ENCODE measurements at regions not wholly inside any gene's neighbourhood (a gene's known extent, or its start where the extent isn't known, plus 50 kb on each side); places are given as distances from the start of the nearest gene placed in this dataset.

- H3K4me1 ChIP-seq (ENCODE audit: control insufficient read depth, insufficient read depth, low read depth, low read length) = no peaks in the 10 kb centered on the region
- no peak overlapping the region for H4K8ac ChIP-seq (ENCODE audit: low read length)
- no peak overlapping the region for H3K23ac ChIP-seq (ENCODE audit: low read length in 2 of 2)
- no peaks in the 10 kb centered on the region for H3K36me3 ChIP-seq (ENCODE audit: control insufficient read depth in 1 of 2, insufficient read depth in 2 of 2, low read depth in 1 of 2, low read length in 2 of 2)
- no peak overlapping the region for H2AK5ac ChIP-seq (ENCODE audit: low read length, severe bottlenecking)
- no peak overlapping the region for H2BK120ac ChIP-seq (ENCODE audit: low read depth, low read length)
- DNase-seq = no peak
- no peak overlapping the region for H2BK15ac ChIP-seq (ENCODE audit: low read depth, poor library complexity, severe bottlenecking)
- 87% methylated on average over 3 of the region's 4 CpGs for WGBS
- no peak overlapping the region for H2BK12ac ChIP-seq (ENCODE audit: low read length in 2 of 2)
- no peak overlapping the region for H2BK5ac ChIP-seq (ENCODE audit: low read depth, low read length, poor library complexity, severe bottlenecking)
- H3K4me2 ChIP-seq (ENCODE audit: low read length, poor library complexity, severe bottlenecking) = no peak overlapping the region
- H2AFZ ChIP-seq (ENCODE audit: low read depth, low read length) = no peak overlapping the region
- H3K18ac ChIP-seq (ENCODE audit: low read depth in 1 of 2, low read length in 2 of 2) = no peak overlapping the region
- H3K79me1 ChIP-seq (replicated peaks; ENCODE audit: low read length, poor library complexity, severe bottlenecking) = no peaks in the 10 kb centered on the region
- no peak overlapping the region for H3K4ac ChIP-seq (ENCODE audit: low read depth in 1 of 2, low read length in 2 of 2)
- no peak overlapping the region for H3K27ac ChIP-seq (ENCODE audit: low read length, poor library complexity, severe bottlenecking)
- no peak overlapping the region for H3K14ac ChIP-seq (ENCODE audit: low read length in 2 of 2)
- H3K9me3 ChIP-seq (ENCODE audit: control insufficient read depth, low read length) = no peaks in the 10 kb centered on the region
- H3K4me3 ChIP-seq (ENCODE audit: insufficient read depth in 1 of 2, low read depth in 1 of 2, low read length in 2 of 2) = no peak overlapping the region
- H4K91ac ChIP-seq (ENCODE audit: low read length) = no peak overlapping the region
- no peaks in the 10 kb centered on the region for H3K27me3 ChIP-seq (ENCODE audit: control insufficient read depth in 1 of 2, insufficient read depth in 1 of 2, low read length in 2 of 2)
- H3K9ac ChIP-seq (ENCODE audit: low read length) = no peak overlapping the region
Observed at GRCh38 chr18:40789286-40789685, 1165.7 kb upstream of the PIK3C3 start.

GRCh38 chr18:40782453-40783130, 1172.4 kb upstream of the PIK3C3 start:
- Histone ChIP-seq H3K14ac (ENCODE audit: low read length in 2 of 2) (no peak overlapping the region), H3K4me1 (ENCODE audit: control insufficient read depth, insufficient read depth, low read depth, low read length) (no peaks in the 10 kb centered on the region), H3K9me3 (ENCODE audit: control insufficient read depth, low read length) (peaks cover 6% of the 10 kb centered on the region), H3K36me3 (ENCODE audit: control insufficient read depth in 1 of 2, insufficient read depth in 2 of 2, low read depth in 1 of 2, low read length in 2 of 2) (no peaks in the 10 kb centered on the region), H2BK12ac (ENCODE audit: low read length in 2 of 2) (no peak overlapping the region), H2BK15ac (ENCODE audit: low read depth, poor library complexity, severe bottlenecking) (no peak overlapping the region), H2BK120ac (ENCODE audit: low read depth, low read length) (no peak overlapping the region), H2AK5ac (ENCODE audit: low read length, severe bottlenecking) (no peak overlapping the region), H3K79me1 (replicated peaks; ENCODE audit: low read length, poor library complexity, severe bottlenecking) (no peaks in the 10 kb centered on the region), H3K4ac (ENCODE audit: low read depth in 1 of 2, low read length in 2 of 2) (no peak overlapping the region), H3K9ac (ENCODE audit: low read length) (no peak overlapping the region), H3K4me2 (ENCODE audit: low read length, poor library complexity, severe bottlenecking) (no peak overlapping the region), H2AFZ (ENCODE audit: low read depth, low read length) (no peak overlapping the region), H4K8ac (ENCODE audit: low read length) (no peak overlapping the region), H3K18ac (ENCODE audit: low read depth in 1 of 2, low read length in 2 of 2) (no peak overlapping the region), H3K27ac (ENCODE audit: low read length, poor library complexity, severe bottlenecking) (no peak overlapping the region), H2BK5ac (ENCODE audit: low read depth, low read length, poor library complexity, severe bottlenecking) (no peak overlapping the region), H4K91ac (ENCODE audit: low read length) (no peak overlapping the region), H3K27me3 (ENCODE audit: control insufficient read depth in 1 of 2, insufficient read depth in 1 of 2, low read length in 2 of 2) (no peaks in the 10 kb centered on the region), H3K4me3 (ENCODE audit: insufficient read depth in 1 of 2, low read depth in 1 of 2, low read length in 2 of 2) (no peak overlapping the region), H3K23ac (ENCODE audit: low read length in 2 of 2) (no peak overlapping the region)
- DNase-seq = peak; percentile 3
- 82% methylated on average over 2 of the region's 3 CpGs for WGBS

DNA sequence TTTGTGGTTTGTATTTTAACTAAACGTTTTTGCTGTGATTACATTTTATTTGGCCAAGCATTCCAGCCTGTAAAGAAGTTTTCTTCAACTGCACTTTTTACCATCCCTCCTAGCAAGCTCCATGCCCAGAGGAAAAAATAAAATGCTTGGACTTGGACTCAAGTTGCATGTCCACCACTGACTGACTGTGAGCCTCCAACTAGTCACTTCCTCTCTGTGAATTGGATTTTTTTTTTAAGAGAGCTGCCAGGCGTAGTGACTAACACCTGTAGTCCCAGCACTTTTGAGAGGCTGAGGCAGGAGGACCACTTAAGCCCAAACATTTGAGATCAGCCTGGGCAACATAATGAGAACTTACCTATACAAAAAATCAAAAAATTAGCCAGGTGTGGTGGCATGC, 1185.2 kb upstream of the PIK3C3 start:
- Histone ChIP-seq H3K27ac (ENCODE audit: low read length, poor library complexity, severe bottlenecking) (no peak overlapping the region), H3K14ac (ENCODE audit: low read length in 2 of 2) (no peak overlapping the region), H3K27me3 (ENCODE audit: control insufficient read depth in 1 of 2, insufficient read depth in 1 of 2, low read length in 2 of 2) (no peaks in the 10 kb centered on the region), H3K4ac (ENCODE audit: low read depth in 1 of 2, low read length in 2 of 2) (no peak overlapping the region), H3K23ac (ENCODE audit: low read length in 2 of 2) (no peak overlapping the region), H2BK5ac (ENCODE audit: low read depth, low read length, poor library complexity, severe bottlenecking) (no peak overlapping the region), H2AFZ (ENCODE audit: low read depth, low read length) (no peak overlapping the region), H3K36me3 (ENCODE audit: control insufficient read depth in 1 of 2, insufficient read depth in 2 of 2, low read depth in 1 of 2, low read length in 2 of 2) (no peaks in the 10 kb centered on the region), H3K79me1 (replicated peaks; ENCODE audit: low read length, poor library complexity, severe bottlenecking) (no peaks in the 10 kb centered on the region), H3K9me3 (ENCODE audit: control insufficient read depth, low read length) (peaks cover 10% of the 10 kb centered on the region), H2AK5ac (ENCODE audit: low read length, severe bottlenecking) (no peak overlapping the region), H2BK120ac (ENCODE audit: low read depth, low read length) (no peak overlapping the region), H3K4me2 (ENCODE audit: low read length, poor library complexity, severe bottlenecking) (no peak overlapping the region), H4K91ac (ENCODE audit: low read length) (no peak overlapping the region), H4K8ac (ENCODE audit: low read length) (no peak overlapping the region), H3K9ac (ENCODE audit: low read length) (no peak overlapping the region), H2BK12ac (ENCODE audit: low read length in 2 of 2) (no peak overlapping the region), H3K18ac (ENCODE audit: low read depth in 1 of 2, low read length in 2 of 2) (no peak overlapping the region), H3K4me1 (ENCODE audit: control insufficient read depth, insufficient read depth, low read depth, low read length) (no peaks in the 10 kb centered on the region), H2BK15ac (ENCODE audit: low read depth, poor library complexity, severe bottlenecking) (no peak overlapping the region), H3K4me3 (ENCODE audit: insufficient read depth in 1 of 2, low read depth in 1 of 2, low read length in 2 of 2) (no peak overlapping the region)
- no peak for DNase-seq
- 82% methylated on average over 2 of the region's 2 CpGs for WGBS

DNA sequence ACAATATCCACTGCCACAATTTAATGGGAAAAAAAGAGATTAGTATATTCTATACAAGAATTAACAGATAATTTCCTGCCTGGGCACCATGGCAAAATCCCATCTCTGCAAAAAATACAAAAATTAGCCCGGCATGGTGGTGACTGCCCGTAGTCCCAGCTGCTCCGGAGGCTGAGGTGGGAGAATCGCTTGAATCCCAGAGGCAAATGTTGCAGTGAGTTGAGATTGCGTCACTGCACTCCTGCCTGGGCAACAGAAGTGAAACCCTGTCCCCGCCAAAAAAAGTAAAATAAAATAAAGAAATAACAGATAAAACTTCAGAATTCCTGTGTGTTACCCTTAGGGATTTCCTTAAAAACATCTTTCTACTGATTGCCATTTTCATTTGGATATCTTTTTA, 1194.8 kb upstream of the PIK3C3 start:
- no peak overlapping the region for H3K23ac ChIP-seq (ENCODE audit: low read length in 2 of 2)
- H3K14ac ChIP-seq (ENCODE audit: low read length in 2 of 2) = no peak overlapping the region
- H3K9ac ChIP-seq (ENCODE audit: low read length) = no peak overlapping the region
- no peak overlapping the region for H2AK5ac ChIP-seq (ENCODE audit: low read length, severe bottlenecking)
- no peak overlapping the region for H3K4me2 ChIP-seq (ENCODE audit: low read length, poor library complexity, severe bottlenecking)
- no peaks in the 10 kb centered on the region for H3K4me1 ChIP-seq (ENCODE audit: control insufficient read depth, insufficient read depth, low read depth, low read length)
- no peaks in the 10 kb centered on the region for H3K36me3 ChIP-seq (ENCODE audit: control insufficient read depth in 1 of 2, insufficient read depth in 2 of 2, low read depth in 1 of 2, low read length in 2 of 2)
- DNase-seq = no peak
- 99% methylated on average over 4 of the region's 6 CpGs for WGBS
- H2BK5ac ChIP-seq (ENCODE audit: low read depth, low read length, poor library complexity, severe bottlenecking) = no peak overlapping the region
- no peak overlapping the region for H2BK120ac ChIP-seq (ENCODE audit: low read depth, low read length)
- no peak overlapping the region for H2BK15ac ChIP-seq (ENCODE audit: low read depth, poor library complexity, severe bottlenecking)
- H3K18ac ChIP-seq (ENCODE audit: low read depth in 1 of 2, low read length in 2 of 2) = no peak overlapping the region
- H3K9me3 ChIP-seq (ENCODE audit: control insufficient read depth, low read length) = peaks cover 3% of the 10 kb centered on the region
- H3K4ac ChIP-seq (ENCODE audit: low read depth in 1 of 2, low read length in 2 of 2) = no peak overlapping the region
- H3K27me3 ChIP-seq (ENCODE audit: control insufficient read depth in 1 of 2, insufficient read depth in 1 of 2, low read length in 2 of 2) = no peaks in the 10 kb centered on the region
- no peaks in the 10 kb centered on the region for H3K79me1 ChIP-seq (replicated peaks; ENCODE audit: low read length, poor library complexity, severe bottlenecking)
- H4K91ac ChIP-seq (ENCODE audit: low read length) = no peak overlapping the region
- H2AFZ ChIP-seq (ENCODE audit: low read depth, low read length) = no peak overlapping the region
- H2BK12ac ChIP-seq (ENCODE audit: low read length in 2 of 2) = no peak overlapping the region
- no peak overlapping the region for H3K4me3 ChIP-seq (ENCODE audit: insufficient read depth in 1 of 2, low read depth in 1 of 2, low read length in 2 of 2)
- H4K8ac ChIP-seq (ENCODE audit: low read length) = no peak overlapping the region
- H3K27ac ChIP-seq (ENCODE audit: low read length, poor library complexity, severe bottlenecking) = no peak overlapping the region
